Left cardiac atrium (tissue), 4 donors: ENCODE measurements at regions not wholly inside any gene's neighbourhood (a gene's known extent, or its start where the extent isn't known, plus 50 kb on each side); places are given as distances from the start of the nearest gene placed in this dataset.
A peak's percentile ranks its signal among the peaks of the same experiment; 100 is the strongest.

Experiments used
- ATAC-seq, 2 donors: fragments of 200-7000 bp; cut with Tn5 transposase; one replicate each; pipeline ENCODE4 v1.9.1; 2020; ENCODE audit warnings: mild to moderate bottlenecking in 2 of 2, moderate library complexity in 2 of 2
- DNase-seq: peaks from one replicate; pipeline ENCODE4 v3.0.0-alpha.2; 2020
- intact Hi-C, 2 donors: fragments of 100-400 bp; cut with DNase I; formaldehyde crosslinking; loops; one replicate each; pipeline versions ENCODE4 v1.14.1 to v1.15.1; 2022 to 2023
- donor health status: DM: no; HTN: yes; CAD: no.
- donor health status: DM: no; HTN: yes; CAD: no; lungs with severe emphysema.
- donor health status: DM: yes; HTN: yes; CAD: no.
- donor health status: Dilated cardiomyopathy.

GRCh38 chr15:35649575-35649974 is 103.6 kb upstream of the DPH6 start:
- no peak for ATAC-seq
- intact Hi-C loops = no loop called here
- no peak for DNase-seq

- intact Hi-C loops = no loop called here
- ATAC-seq (peak in 1 of 2 donors; percentile 11), DNase-seq (no peak)
Observed at GRCh38 chr15:35654332-35654731, 108.4 kb upstream of the DPH6 start.

- no peak for ATAC-seq
- intact Hi-C loops = no loop called here
Observed at GRCh38 chr15:35657679-35658311, 111.8 kb upstream of the DPH6 start.

GRCh38 chr15:35663956-35664355 is 118.0 kb upstream of the DPH6 start:
- intact Hi-C loops = loop anchor here in 1 of 2 donors (10.0 kb wide), 1 partner anchor 79 kb away; no protein-coding TSS in a partner anchor
- ATAC-seq (no peak), DNase-seq (no peak)

More at GRCh38 chr15:35657679-35658311, 111.8 kb upstream of the DPH6 start:
- no peak for DNase-seq

GRCh38 chr15:35665896-35666536 is 120.1 kb upstream of the DPH6 start:
- ATAC-seq (peak; percentile 91 to 92), DNase-seq (peak; percentile 73)
- intact Hi-C loops = loop anchor here in 1 of 2 donors (5.0 to 10.0 kb wide), 3 partner anchors 41 to 119 kb away; partner anchors contain the start of gene DPH6

- ATAC-seq (no peak), DNase-seq (no peak)
- intact Hi-C loops = loop anchor here in 1 of 2 donors (5.0 to 10.0 kb wide), 3 partner anchors 39 to 121 kb away; partner anchors contain the start of gene DPH6
Observed at GRCh38 chr15:35667908-35668307, 121.9 kb upstream of the DPH6 start.

GRCh38 chr15:35669021-35669420 is 123.1 kb upstream of the DPH6 start:
- ATAC-seq (no peak), DNase-seq (no peak)
- intact Hi-C loops = loop anchor here in 1 of 2 donors (5.0 to 10.0 kb wide), 3 partner anchors 38 to 122 kb away; partner anchors contain the start of gene DPH6

- DNase-seq (no peak), ATAC-seq (no peak)
- intact Hi-C loops = loop anchor here in 1 of 2 donors (5.0 to 10.0 kb wide), 3 partner anchors 38 to 122 kb away; partner anchors contain the start of gene DPH6
Observed at GRCh38 chr15:35669432-35670045, 123.6 kb upstream of the DPH6 start.

GRCh38 chr15:35671197-35671596 is 125.2 kb upstream of the DPH6 start:
- no peak for DNase-seq
- peak in 1 of 2 donors; percentile 58 for ATAC-seq
- intact Hi-C loops = no loop called here

- DNase-seq (no peak), ATAC-seq (no peak)
- intact Hi-C loops = no loop called here
Observed at GRCh38 chr15:35671981-35672380, 126.0 kb upstream of the DPH6 start.

- intact Hi-C loops = no loop called here
- DNase-seq = peak; percentile 37
- ATAC-seq = peak; percentile 60 to 84
Observed at GRCh38 chr15:35673093-35673684, 127.2 kb upstream of the DPH6 start.

- ATAC-seq (peak; percentile 21 to 53), DNase-seq (no peak)
- intact Hi-C loops = no loop called here
Observed at GRCh38 chr15:35674873-35675781, 129.2 kb upstream of the DPH6 start.

GRCh38 chr15:35678774-35679173 is 132.8 kb upstream of the DPH6 start:
- intact Hi-C loops = no loop called here

GRCh38 chr15:35679186-35679585 is 133.2 kb upstream of the DPH6 start:
- DNase-seq (no peak), ATAC-seq (no peak)
- intact Hi-C loops = no loop called here

More at GRCh38 chr15:35678774-35679173, 132.8 kb upstream of the DPH6 start:
- ATAC-seq (no peak), DNase-seq (no peak)

GRCh38 chr15:35680951-35681350 is 135.0 kb upstream of the DPH6 start:
- DNase-seq (no peak), ATAC-seq (no peak)
- intact Hi-C loops = no loop called here

GRCh38 chr15:35686347-35686746 is 140.4 kb upstream of the DPH6 start:
- no peak for ATAC-seq
- intact Hi-C loops = no loop called here

GRCh38 chr15:35689266-35689665 is 143.3 kb upstream of the DPH6 start:
- ATAC-seq = no peak
- intact Hi-C loops = no loop called here

More at GRCh38 chr15:35686347-35686746, 140.4 kb upstream of the DPH6 start:
- no peak for DNase-seq

GRCh38 chr15:35690089-35690488 is 144.1 kb upstream of the DPH6 start:
- DNase-seq = no peak
- intact Hi-C loops = loop anchor here (5.0 to 10.0 kb wide), 2 partner anchors 143 to 145 kb away; partner anchors contain the start of gene DPH6 (in 2 of the 2)
- peak in 1 of 2 donors; percentile 62 for ATAC-seq

More at GRCh38 chr15:35689266-35689665, 143.3 kb upstream of the DPH6 start:
- DNase-seq = no peak
